Heart left ventricle (tissue), 16 donors: ENCODE measurements at regions not wholly inside any gene's neighbourhood (a gene's known extent, or its start where the extent isn't known, plus 50 kb on each side); places are given as distances from the start of the nearest gene placed in this dataset.

Source experiments
- ATAC-seq, 4 donors: fragments of 200-7000 bp; cut with Tn5 transposase; one replicate each; pipeline ENCODE4 v1.9.1; 2020 to 2022; ENCODE audit warnings: moderate library complexity in 4 of 4, mild to moderate bottlenecking in 3 of 4, moderate number of reproducible peaks in 1 of 4
- DNase-seq, 5 donors: peaks; one replicate each; pipeline ENCODE4 v3.0.0-alpha.2; 2020
- H3K27ac ChIP-seq, 12 donors: fragments of 200-600 bp; sonication (generic) in 4 of 12; one replicate each; pipeline versions ENCODE4 v1.5.0 to v1.8.0; 2016 to 2022; ENCODE audit warnings: mild to moderate bottlenecking in 2 of 12
- H3K27me3 ChIP-seq, 9 donors: fragments of 200-600 bp; sonication (generic) in 2 of 9; one replicate each; pipeline versions ENCODE4 v1.5.1 to v1.8.0; 2016 to 2022; ENCODE audit warnings: mild to moderate bottlenecking in 3 of 9
- H3K36me3 ChIP-seq, 9 donors: fragments of 200-600 bp; sonication (generic) in 2 of 9; one replicate each; pipeline versions ENCODE4 v1.5.0 to v1.8.0; 2018 to 2022; ENCODE audit warnings: mild to moderate bottlenecking in 2 of 9
- H3K4me1 ChIP-seq, 12 donors: fragments of 200-600 bp; sonication (generic) in 4 of 12; one replicate each; pipeline versions ENCODE4 v1.5.0 to v1.8.0; 2016 to 2022; ENCODE audit warnings: mild to moderate bottlenecking in 3 of 12
- H3K4me3 ChIP-seq, 12 donors: fragments of 200-600 bp; sonication (generic) in 4 of 12; one replicate each; pipeline versions ENCODE4 v1.5.0 to v1.8.0; 2017 to 2022; ENCODE audit warnings: mild to moderate bottlenecking in 9 of 12, moderate library complexity in 4 of 12
- H3K9me3 ChIP-seq, 12 donors: fragments of 200-600 bp; sonication (generic) in 4 of 12; one replicate each; pipeline versions ENCODE4 v1.5.0 to v1.8.0; 2016 to 2022; ENCODE audit warnings: mild to moderate bottlenecking in 1 of 12
- POLR2A ChIP-seq, 2 donors: fragments of 450-650 bp; IDR thresholded peaks; one replicate each; pipeline ENCODE4 v1.6.1; 2017; ENCODE audit warnings: antibody characterized with exemption in 2 of 2, mild to moderate bottlenecking in 2 of 2, moderate library complexity in 2 of 2
- WGBS, 4 donors: extraction: QIAGEN DNeasy Blood & Tissue Kit in 2 of 4; methylation state at CpG; one replicate each; pipeline versions ENCODE4 v1.1.5 to v1.1.7; 2013 to 2018; 5-methylcytosine and 5-hydroxymethylcytosine counted together
- intact Hi-C, 10 donors: fragments of 100-400 bp; cut with DNase I; formaldehyde crosslinking; loops; one replicate each; pipeline versions ENCODE4 v1.11.1 to v1.14.2; 2022
- TF ChIP-seq, protein P1 (sequence below), 12 donors: fragments of 200-600 bp; sonication (generic) in 4 of 12; IDR thresholded peaks; one replicate each; pipeline versions ENCODE4 v1.5.0 to v1.8.0; 2018 to 2022; ENCODE audit warnings: antibody characterized with exemption in 12 of 12, mild to moderate bottlenecking in 5 of 12
- donor health status: ischemic (EF 13 %, LVEDD 7.1; RV severe dilation, severe dysfunction).
- donor health status: healthy with polysubstance abuse.
- donor health status: DM: no; HTN: yes; CAD: no.
- donor health status: DM: no; HTN: no; CAD: no.
- donor health status: ischemic (EF 25% LVEDD 6.9; RV normal size, moderate dysfunction).
- donor health status: ischemic (EF 25% LVEDD 5.7; RV mildly dilated, moderate dysfunction).
- donor health status: healthy.
- donor health status: DM: yes; HTN: yes; CAD: no.
- donor health status: ischemic (EF 35%, LVEDD 5.7; RV mildly dilated, moderate dysfunction).
- donor health status: nonischemic (EF 11% LVEDD 7.7; RV severe dilation, severe dysfunction).
- donor health status: DM: yes; HTN: yes; CAD: no.
- donor health status: PGD.
- donor health status: ischemic (EF 29% LVEDD 5.4; RV normal size, mild dysfunction).
- donor health status: nonischemic (EF 23%, LVEDD 6.1; RV moderate dilation, normal function).

DNA sequence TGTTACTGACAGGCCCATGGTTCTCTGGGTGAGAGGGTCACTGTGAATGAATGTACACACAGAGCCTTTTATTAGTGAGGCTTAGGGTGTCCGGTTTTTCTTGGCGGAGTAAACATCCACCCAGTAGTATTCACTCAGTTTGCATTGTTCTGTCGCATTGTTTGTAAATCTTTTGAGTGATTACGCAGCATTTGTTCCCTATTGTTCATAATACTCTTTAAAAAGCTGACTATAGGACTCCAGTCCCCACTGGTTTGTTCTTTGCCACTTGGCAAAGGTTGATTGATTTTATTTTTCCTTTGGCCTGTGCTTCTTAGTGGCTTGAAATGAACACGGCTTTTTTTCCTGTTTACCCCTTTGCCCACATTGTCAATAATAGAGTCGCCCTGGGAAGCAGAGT is 130.1 kb upstream of the ESR1 start:
- Histone ChIP-seq H3K27me3 (peaks cover 0 to 3% (median 0%) of the 10 kb centered on the region in 9 donors), H3K36me3 (no peaks in the 10 kb centered on the region), H3K27ac (no peak overlapping the region), H3K9me3 (no peaks in the 10 kb centered on the region), H3K4me1 (peaks cover 0 to 15% (median 0%) of the 10 kb centered on the region in 12 donors), H3K4me3 (no peak overlapping the region)
- intact Hi-C loops, result loop anchor here in 4 of 10 donors (5.0 to 10.0 kb wide), 3 partner anchors 445 to 450 kb away; no protein-coding TSS in a partner anchor
- WGBS, 4 donors, result 66 to 88% (median 81%) methylated on average over 6 of the region's 6 CpGs
- TF ChIP-seq, protein P1, sequence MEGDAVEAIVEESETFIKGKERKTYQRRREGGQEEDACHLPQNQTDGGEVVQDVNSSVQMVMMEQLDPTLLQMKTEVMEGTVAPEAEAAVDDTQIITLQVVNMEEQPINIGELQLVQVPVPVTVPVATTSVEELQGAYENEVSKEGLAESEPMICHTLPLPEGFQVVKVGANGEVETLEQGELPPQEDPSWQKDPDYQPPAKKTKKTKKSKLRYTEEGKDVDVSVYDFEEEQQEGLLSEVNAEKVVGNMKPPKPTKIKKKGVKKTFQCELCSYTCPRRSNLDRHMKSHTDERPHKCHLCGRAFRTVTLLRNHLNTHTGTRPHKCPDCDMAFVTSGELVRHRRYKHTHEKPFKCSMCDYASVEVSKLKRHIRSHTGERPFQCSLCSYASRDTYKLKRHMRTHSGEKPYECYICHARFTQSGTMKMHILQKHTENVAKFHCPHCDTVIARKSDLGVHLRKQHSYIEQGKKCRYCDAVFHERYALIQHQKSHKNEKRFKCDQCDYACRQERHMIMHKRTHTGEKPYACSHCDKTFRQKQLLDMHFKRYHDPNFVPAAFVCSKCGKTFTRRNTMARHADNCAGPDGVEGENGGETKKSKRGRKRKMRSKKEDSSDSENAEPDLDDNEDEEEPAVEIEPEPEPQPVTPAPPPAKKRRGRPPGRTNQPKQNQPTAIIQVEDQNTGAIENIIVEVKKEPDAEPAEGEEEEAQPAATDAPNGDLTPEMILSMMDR (IDR thresholded peaks at IDR 0.05), result no peak
- TF ChIP-seq POLR2A (IDR thresholded peaks at IDR 0.05), result no peak
- ATAC-seq, result no peak
- DNase-seq, result no peak

DNA sequence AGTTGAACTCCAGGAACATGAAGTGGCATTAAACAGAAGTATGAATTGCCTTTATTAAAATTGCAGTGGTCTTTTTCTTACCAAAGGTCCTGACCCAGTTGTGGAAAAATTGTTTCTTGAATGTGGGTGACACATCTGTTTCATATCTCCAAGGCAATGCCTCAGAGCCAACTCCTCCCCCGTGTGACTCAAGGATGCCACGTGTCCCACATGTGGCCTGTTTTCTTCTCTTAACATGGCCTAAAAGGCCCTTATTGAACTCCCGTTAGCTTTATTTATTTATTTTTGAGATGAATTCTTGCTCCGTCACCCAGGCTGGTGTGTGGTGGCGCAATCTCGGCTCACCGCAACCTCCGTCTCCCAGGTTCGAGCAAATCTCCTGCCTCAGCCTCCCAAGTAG is 128.4 kb upstream of the ESR1 start:
- TF ChIP-seq, protein P1 (IDR thresholded peaks at IDR 0.05), result no peak
- no peak for TF ChIP-seq POLR2A (IDR thresholded peaks at IDR 0.05)
- DNase-seq (peak in 4 of 5 donors; percentile 36 to 57 (median 50)), ATAC-seq (peak in 3 of 4 donors; percentile 65 to 81 (median 78))
- intact Hi-C loops, result loop anchor here in 4 of 10 donors (5.0 to 10.0 kb wide), 3 partner anchors 443 to 448 kb away; no protein-coding TSS in a partner anchor
- H3K9me3 ChIP-seq, result no peaks in the 10 kb centered on the region
- H3K27me3 ChIP-seq, result peaks cover 0 to 3% (median 0%) of the 10 kb centered on the region in 9 donors
- H3K4me3 ChIP-seq, result no peak overlapping the region
- H3K4me1 ChIP-seq, result peaks cover 0 to 17% (median 0%) of the 10 kb centered on the region in 12 donors
- peak overlapping the region in 7 of 12 donors; percentile 17 to 71 (median 54) for H3K27ac ChIP-seq
- 83 to 88% (median 86%) methylated on average over 9 of the region's 9 CpGs for WGBS, 4 donors
- H3K36me3 ChIP-seq, result no peaks in the 10 kb centered on the region

DNA sequence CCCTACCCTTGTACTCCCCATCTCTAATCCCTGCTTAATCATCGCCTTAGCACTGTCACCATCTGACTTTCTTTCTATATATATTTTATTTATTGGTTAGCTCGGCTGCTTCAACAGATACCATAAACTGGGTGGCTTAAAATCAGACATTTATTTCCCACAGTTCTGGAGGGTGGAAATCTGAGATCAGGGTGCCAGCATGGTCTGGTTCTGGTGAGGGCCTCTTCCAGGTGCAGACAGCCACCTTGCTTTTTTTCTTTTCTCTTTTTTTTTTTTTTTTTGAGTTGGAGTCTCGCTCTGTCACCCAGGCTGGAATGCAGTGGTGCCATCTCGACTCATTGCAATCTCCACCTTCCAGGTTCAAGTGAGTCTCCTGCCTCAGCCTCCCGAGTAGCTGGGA is 127.5 kb upstream of the ESR1 start:
- Histone ChIP-seq H3K27ac (peak overlapping the region in 2 of 12 donors; percentile 60 to 71), H3K36me3 (no peaks in the 10 kb centered on the region), H3K4me1 (peaks cover 0 to 17% (median 0%) of the 10 kb centered on the region in 12 donors), H3K9me3 (no peaks in the 10 kb centered on the region), H3K4me3 (no peak overlapping the region), H3K27me3 (peaks cover 0 to 3% (median 0%) of the 10 kb centered on the region in 9 donors)
- 93 to 96% (median 95%) methylated on average over 5 of the region's 5 CpGs for WGBS, 4 donors
- intact Hi-C loops, result loop anchor here in 7 of 10 donors (5.0 to 10.0 kb wide), 4 partner anchors 442 to 585 kb away; no protein-coding TSS in a partner anchor
- TF ChIP-seq POLR2A (IDR thresholded peaks at IDR 0.05), result no peak
- TF ChIP-seq, protein P1 (IDR thresholded peaks at IDR 0.05), result no peak
- no peak for ATAC-seq
- DNase-seq, result no peak

DNA sequence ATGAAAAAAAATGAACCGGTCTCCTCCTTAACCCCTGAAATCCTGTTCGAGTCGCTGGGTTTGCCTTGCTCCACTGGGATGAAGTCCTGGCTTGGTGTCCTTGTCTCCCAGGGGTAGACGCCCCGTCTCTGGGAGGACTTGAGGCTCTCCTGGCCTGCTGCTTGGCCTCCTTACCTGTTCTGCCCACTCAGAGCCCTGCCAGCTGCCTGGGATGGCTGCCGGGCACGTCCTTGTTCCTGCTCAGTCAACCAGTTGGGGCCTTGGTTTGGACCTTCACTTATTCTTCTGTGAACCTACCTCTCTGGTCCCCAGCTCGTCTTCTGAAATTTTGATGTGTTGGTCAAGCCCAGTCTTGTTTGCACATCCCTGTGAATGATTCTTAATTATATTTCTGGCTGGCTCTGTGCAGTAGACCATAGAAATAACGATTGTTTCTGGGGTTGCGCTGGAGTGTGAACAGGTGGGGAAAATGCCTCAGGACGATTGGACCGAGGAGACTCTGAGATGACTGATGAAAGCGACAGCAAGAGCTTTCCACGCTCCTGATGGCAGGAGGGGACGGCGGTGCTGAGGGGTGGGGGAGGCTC is 126.5 kb upstream of the ESR1 start:
- ATAC-seq (no peak), DNase-seq (no peak)
- TF ChIP-seq, protein P1 (IDR thresholded peaks at IDR 0.05), result no peak
- TF ChIP-seq POLR2A (IDR thresholded peaks at IDR 0.05), result no peak
- H3K36me3 ChIP-seq, result no peaks in the 10 kb centered on the region
- H3K4me3 ChIP-seq, result peak overlapping the region in 4 of 12 donors; percentile 23 to 43 (median 40)
- 81 to 84% (median 82%) methylated on average over 16 of the region's 16 CpGs for WGBS, 4 donors
- H3K27me3 ChIP-seq, result peaks cover 0 to 3% (median 0%) of the 10 kb centered on the region in 9 donors
- H3K9me3 ChIP-seq, result no peaks in the 10 kb centered on the region
- peaks cover 0 to 17% (median 0%) of the 10 kb centered on the region in 12 donors for H3K4me1 ChIP-seq
- peak overlapping the region in 11 of 12 donors; percentile 10 to 89 (median 64) for H3K27ac ChIP-seq
- intact Hi-C loops, result loop anchor here in 4 of 10 donors (10.0 kb wide), 2 partner anchors 444 to 584 kb away; no protein-coding TSS in a partner anchor
